ENCODE measurements at regions not wholly inside any gene's neighbourhood (a gene's known extent, or its start where the extent isn't known, plus 50 kb on each side); places are given as distances from the start of the nearest gene placed in this dataset.

DNA sequence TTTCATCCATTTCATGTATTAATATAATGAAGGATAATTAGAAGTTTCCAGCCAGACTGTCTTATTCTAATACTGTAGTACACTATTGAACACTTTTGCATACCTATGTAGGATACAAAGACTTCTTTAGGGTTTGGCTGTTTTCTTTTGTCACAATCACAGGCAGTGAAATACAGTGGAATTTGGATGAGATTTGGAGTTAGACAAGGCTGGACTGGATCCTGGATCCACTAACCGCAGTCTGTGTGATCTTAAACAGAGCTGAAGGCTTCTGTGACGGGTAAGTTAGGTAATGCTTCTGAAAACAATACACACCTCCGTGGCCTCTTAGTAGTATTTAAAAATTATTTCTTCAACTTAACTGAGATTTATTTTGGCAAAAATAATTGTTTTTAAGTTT, 1128.6 kb upstream of the CDH2 start:
- in situ Hi-C loops (cut with MboI; ENCODE audit: low sequenced_read_pairs, unreplicated experiment), result no loop called here
- TF ChIP-seq, protein P1, sequence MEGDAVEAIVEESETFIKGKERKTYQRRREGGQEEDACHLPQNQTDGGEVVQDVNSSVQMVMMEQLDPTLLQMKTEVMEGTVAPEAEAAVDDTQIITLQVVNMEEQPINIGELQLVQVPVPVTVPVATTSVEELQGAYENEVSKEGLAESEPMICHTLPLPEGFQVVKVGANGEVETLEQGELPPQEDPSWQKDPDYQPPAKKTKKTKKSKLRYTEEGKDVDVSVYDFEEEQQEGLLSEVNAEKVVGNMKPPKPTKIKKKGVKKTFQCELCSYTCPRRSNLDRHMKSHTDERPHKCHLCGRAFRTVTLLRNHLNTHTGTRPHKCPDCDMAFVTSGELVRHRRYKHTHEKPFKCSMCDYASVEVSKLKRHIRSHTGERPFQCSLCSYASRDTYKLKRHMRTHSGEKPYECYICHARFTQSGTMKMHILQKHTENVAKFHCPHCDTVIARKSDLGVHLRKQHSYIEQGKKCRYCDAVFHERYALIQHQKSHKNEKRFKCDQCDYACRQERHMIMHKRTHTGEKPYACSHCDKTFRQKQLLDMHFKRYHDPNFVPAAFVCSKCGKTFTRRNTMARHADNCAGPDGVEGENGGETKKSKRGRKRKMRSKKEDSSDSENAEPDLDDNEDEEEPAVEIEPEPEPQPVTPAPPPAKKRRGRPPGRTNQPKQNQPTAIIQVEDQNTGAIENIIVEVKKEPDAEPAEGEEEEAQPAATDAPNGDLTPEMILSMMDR (IDR thresholded peaks at IDR 0.05; ENCODE audit: borderline replicate concordance, control extremely low read depth, extremely low read depth, insufficient read depth, missing control alignments), result no peak
- no peak for DNase-seq (ENCODE audit: low spot score)

DNA sequence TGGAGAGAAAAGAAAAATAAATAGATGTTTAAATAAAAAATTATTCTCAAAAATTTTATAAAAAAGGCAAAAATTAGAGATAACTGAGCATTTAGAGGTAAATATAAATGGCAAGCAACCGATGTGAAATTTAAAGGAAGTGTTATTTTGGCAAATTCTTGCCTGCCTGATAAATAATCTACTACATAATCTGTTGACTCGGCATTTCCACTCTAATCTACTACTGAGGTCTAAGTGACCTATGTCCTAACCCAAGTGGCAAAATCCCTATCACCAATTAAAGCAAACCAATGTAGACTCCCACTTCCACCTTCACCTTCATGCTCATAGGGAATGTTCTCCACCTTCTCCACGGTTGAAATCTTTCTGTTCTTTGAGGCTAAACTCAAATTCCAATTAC, 1124.1 kb upstream of the CDH2 start:
- DNase-seq (ENCODE audit: low spot score), result no peak
- in situ Hi-C loops (cut with MboI; ENCODE audit: low sequenced_read_pairs, unreplicated experiment), result no loop called here
- TF ChIP-seq, protein P1 (IDR thresholded peaks at IDR 0.05; ENCODE audit: borderline replicate concordance, control extremely low read depth, extremely low read depth, insufficient read depth, missing control alignments), result no peak

DNA sequence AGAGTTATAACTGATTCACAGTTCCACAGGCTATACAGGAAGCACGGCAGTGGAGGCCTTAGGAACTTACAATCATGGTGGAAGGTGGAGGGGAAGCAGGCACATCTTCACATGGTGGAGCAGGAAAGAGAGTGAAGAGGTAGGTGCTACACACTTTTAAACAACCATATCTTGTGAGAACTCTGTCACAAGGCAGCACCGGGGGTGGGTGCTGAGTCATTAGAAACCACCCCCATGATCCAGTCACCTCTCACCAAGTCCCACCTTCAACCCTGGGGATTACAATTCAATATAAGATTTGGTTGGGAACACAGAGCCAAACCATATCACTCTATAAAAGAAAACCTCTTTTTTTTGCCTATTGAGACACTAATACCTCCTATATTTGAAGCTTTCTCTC, 1108.5 kb upstream of the CDH2 start:
- TF ChIP-seq, protein P1 (IDR thresholded peaks at IDR 0.05; ENCODE audit: borderline replicate concordance, control extremely low read depth, extremely low read depth, insufficient read depth, missing control alignments), result no peak
- in situ Hi-C loops (cut with MboI; ENCODE audit: low sequenced_read_pairs, unreplicated experiment), result no loop called here
- DNase-seq (ENCODE audit: low spot score), result no peak

DNA sequence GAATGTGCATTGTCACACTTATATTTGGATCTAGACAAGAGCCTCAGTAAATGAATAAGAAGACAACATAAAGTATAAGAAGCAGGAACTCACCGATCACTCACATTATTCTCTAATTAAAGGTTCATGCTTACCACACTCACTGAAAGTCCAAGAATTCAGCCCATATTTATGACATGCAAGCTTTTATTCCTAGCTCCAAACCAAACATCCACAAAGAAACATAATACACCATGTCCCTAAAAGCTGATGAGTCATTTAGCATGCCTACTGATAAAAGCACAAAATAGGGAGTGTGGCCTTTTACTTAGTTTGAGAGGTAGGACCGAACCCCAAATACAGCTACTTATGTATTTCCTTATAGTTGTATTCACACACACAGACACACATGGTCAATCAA, 1094.6 kb upstream of the CDH2 start:
- in situ Hi-C loops (cut with MboI; ENCODE audit: low sequenced_read_pairs, unreplicated experiment), result no loop called here
- TF ChIP-seq, protein P1 (IDR thresholded peaks at IDR 0.05; ENCODE audit: borderline replicate concordance, control extremely low read depth, extremely low read depth, insufficient read depth, missing control alignments), result no peak
- no peak for DNase-seq (ENCODE audit: low spot score)

DNA sequence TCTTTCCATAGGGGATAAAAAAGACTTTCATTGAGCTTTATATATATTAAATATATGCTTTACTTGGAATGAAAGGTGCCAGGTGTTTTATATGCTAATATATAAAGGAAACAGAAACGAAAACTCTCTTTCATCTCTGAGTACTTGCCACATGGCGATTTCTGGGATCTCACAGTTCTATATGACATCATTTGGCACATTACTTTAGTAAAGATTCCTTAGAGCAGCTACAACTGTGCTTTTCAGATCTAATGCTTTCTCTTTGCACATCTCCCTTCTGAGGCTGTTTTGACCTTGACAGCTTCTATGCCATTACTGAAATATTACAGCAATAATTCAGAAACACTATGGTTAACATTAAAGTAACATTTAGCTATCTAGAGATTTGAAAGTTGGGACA, 1082.9 kb upstream of the CDH2 start:
- TF ChIP-seq, protein P1 (IDR thresholded peaks at IDR 0.05; ENCODE audit: borderline replicate concordance, control extremely low read depth, extremely low read depth, insufficient read depth, missing control alignments), result no peak
- in situ Hi-C loops (cut with MboI; ENCODE audit: low sequenced_read_pairs, unreplicated experiment), result no loop called here
- DNase-seq (ENCODE audit: low spot score), result no peak

DNA sequence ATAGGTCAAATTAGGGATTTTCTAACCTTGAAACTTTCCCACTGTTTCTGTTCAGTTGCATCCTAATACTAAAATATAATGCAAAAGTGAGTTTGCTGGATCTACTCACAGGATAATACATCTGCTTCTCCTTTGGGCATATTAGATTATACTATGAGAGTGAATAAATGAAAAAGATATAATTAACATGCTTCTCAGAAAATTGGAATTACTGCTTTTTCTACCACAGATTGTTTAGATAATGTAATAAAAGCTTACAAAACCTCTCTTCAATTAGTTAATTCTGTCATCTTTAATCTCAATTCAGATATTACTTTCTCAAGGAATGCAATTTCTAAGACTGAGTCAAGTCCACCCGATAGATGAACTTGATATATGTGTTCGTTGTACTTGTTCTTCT, 1077.2 kb upstream of the CDH2 start:
- TF ChIP-seq, protein P1 (IDR thresholded peaks at IDR 0.05; ENCODE audit: borderline replicate concordance, control extremely low read depth, extremely low read depth, insufficient read depth, missing control alignments), result no peak
- in situ Hi-C loops (cut with MboI; ENCODE audit: low sequenced_read_pairs, unreplicated experiment), result no loop called here
- no peak for DNase-seq (ENCODE audit: low spot score)

DNA sequence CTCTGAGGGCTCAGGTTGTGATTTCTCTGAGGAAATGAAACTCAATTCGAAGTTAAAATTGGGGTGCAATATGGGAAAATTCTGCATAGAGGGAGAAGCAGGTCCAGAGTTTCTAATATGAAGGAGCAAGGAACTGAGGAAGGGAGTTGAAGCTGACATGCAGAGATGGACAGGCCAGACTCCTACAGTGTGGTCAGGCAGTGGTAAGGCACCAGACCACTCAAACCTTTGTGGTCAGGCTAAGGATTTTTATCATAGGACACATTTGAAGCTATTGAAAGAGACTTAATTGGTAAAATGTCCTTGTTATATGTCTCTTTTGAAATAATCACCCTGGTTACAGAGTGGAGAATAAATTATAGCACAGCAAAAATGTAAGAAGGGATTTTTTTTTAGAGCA, 1074.8 kb upstream of the CDH2 start:
- TF ChIP-seq, protein P1 (IDR thresholded peaks at IDR 0.05; ENCODE audit: borderline replicate concordance, control extremely low read depth, extremely low read depth, insufficient read depth, missing control alignments), result no peak
- DNase-seq (ENCODE audit: low spot score), result no peak
- in situ Hi-C loops (cut with MboI; ENCODE audit: low sequenced_read_pairs, unreplicated experiment), result no loop called here
